DOHH2 (cell line): ENCODE measurements at regions not wholly inside any gene's neighbourhood (a gene's known extent, or its start where the extent isn't known, plus 50 kb on each side); places are given as distances from the start of the nearest gene placed in this dataset.

ENCODE experiments used
- H3F3A ChIP-seq: fragments of 200-600 bp; sonication (generic), shearing (Covaris generic); 2 replicates; pipeline ENCODE4 v1.6.0; 2016; ENCODE audit warnings: antibody characterized with exemption, mild to moderate bottlenecking; ENCODE audit not compliant: control insufficient read depth, insufficient read depth
- H3K27ac ChIP-seq: fragments of 200-600 bp; sonication (generic); 2 replicates; pipeline ENCODE4 v1.5.1; 2014; ENCODE audit warnings: low read depth, mild to moderate bottlenecking, low read length, moderate library complexity
- H3K27me3 ChIP-seq: fragments of 200-600 bp; sonication (generic); 2 replicates; pipeline ENCODE4 v1.6.1; 2014; ENCODE audit warnings: mild to moderate bottlenecking, low read length, mixed read lengths; ENCODE audit not compliant: control insufficient read depth
- H3K36me3 ChIP-seq: fragments of 200-600 bp; sonication (generic); 2 replicates; pipeline ENCODE4 v1.6.1; 2014; ENCODE audit warnings: mild to moderate bottlenecking, low read length, moderate library complexity, mixed read lengths; ENCODE audit not compliant: control insufficient read depth
- H3K4me1 ChIP-seq: fragments of 200-600 bp; sonication (generic); 2 replicates; pipeline ENCODE4 v1.6.1; 2014; ENCODE audit warnings: mild to moderate bottlenecking, low read length, mixed read lengths; ENCODE audit not compliant: control insufficient read depth
- H3K4me2 ChIP-seq: fragments of 200-600 bp; sonication (generic); 2 replicates; pipeline ENCODE4 v1.6.0; 2014; ENCODE audit warnings: mild to moderate bottlenecking, low read length, moderate library complexity
- H3K4me3 ChIP-seq: fragments of 200-600 bp; sonication (generic); 2 replicates; pipeline ENCODE4 v1.5.1; 2014; ENCODE audit warnings: mild to moderate bottlenecking, low read length, mixed read lengths
- H3K79me2 ChIP-seq: fragments of 200-600 bp; sonication (generic); 2 replicates; pipeline ENCODE4 v1.6.1; 2014; ENCODE audit warnings: mild to moderate bottlenecking, low read length, mixed read lengths; ENCODE audit not compliant: control insufficient read depth
- H3K9me2 ChIP-seq: fragments of 200-600 bp; sonication (generic); replicated peaks from 2 replicates; pipeline ENCODE4 v1.6.1; 2014; ENCODE audit warnings: mild to moderate bottlenecking, low read length, mixed read lengths; ENCODE audit not compliant: control insufficient read depth
- H3K9me3 ChIP-seq: fragments of 200-600 bp; sonication (generic); 2 replicates; pipeline ENCODE4 v1.6.1; 2014; ENCODE audit warnings: antibody characterized with exemption, low read length, mixed read lengths; ENCODE audit not compliant: control insufficient read depth, insufficient read depth
- H4K20me1 ChIP-seq: fragments of 200-600 bp; sonication (generic); 2 replicates; pipeline ENCODE4 v1.6.0; 2014; ENCODE audit warnings: low read depth, mild to moderate bottlenecking, antibody characterized with exemption, low read length, moderate library complexity; ENCODE audit not compliant: control insufficient read depth, insufficient read depth
- CTCF ChIP-seq: fragments of 200-600 bp; sonication (generic); IDR thresholded peaks from one replicate; pipeline ENCODE4 v1.5.1; 2014; ENCODE audit warnings: antibody characterized with exemption, mild to moderate bottlenecking, low read depth, low read length; ENCODE audit not compliant: poor library complexity, severe bottlenecking
- EZH2phosphoT487 ChIP-seq: fragments of 200-600 bp; sonication (generic); IDR thresholded peaks from 2 replicates; pipeline ENCODE4 v1.6.1; 2017; ENCODE audit warnings: borderline replicate concordance, mild to moderate bottlenecking, antibody characterized with exemption, low read length, moderate library complexity, mixed read lengths

DNA sequence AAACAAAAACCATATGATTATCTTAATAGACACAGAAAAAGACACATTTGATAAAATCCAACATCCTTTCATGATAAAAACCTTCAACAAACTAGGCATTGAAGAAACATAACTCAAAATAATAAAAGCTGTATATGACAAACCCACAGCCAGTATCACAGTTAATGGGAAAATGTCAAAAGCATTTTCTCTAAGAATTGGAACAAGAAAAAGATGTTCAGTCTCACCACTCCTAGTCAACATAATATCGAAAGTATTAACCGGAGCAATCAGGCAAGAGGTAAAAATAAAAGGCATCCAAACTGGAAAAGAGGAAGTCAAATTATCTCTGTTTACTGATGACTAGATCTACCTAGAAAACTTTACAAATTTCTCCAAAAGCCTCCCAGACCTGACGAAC is 684.2 kb upstream of the SPRY2 start:
- peaks cover 5% of the 10 kb centered on the region; the same call in 1 of the 2 replicates for H3K9me3 ChIP-seq
- no peaks in the 10 kb centered on the region for H3K9me2 ChIP-seq
- H3F3A ChIP-seq = no peaks in the 10 kb centered on the region

GRCh38 chr13:81021284-81021840 is 680.4 kb upstream of the SPRY2 start:
- no peak overlapping the region for H3K4me2 ChIP-seq
- no peaks in the 10 kb centered on the region for H3K36me3 ChIP-seq
- peaks cover 5% of the 10 kb centered on the region; the same call in 1 of the 2 replicates for H3K9me3 ChIP-seq
- H3K9me2 ChIP-seq = no peaks in the 10 kb centered on the region
- H3K79me2 ChIP-seq = no peaks in the 10 kb centered on the region
- no peak for TF ChIP-seq EZH2phosphoT487
- TF ChIP-seq CTCF = no peak
- no peaks in the 10 kb centered on the region for H4K20me1 ChIP-seq
- no peak overlapping the region for H3K27ac ChIP-seq
- H3K4me3 ChIP-seq = no peak overlapping the region
- no peaks in the 10 kb centered on the region for H3K27me3 ChIP-seq
- H3F3A ChIP-seq = no peaks in the 10 kb centered on the region
- H3K4me1 ChIP-seq = no peaks in the 10 kb centered on the region

More for the DNA sequence above, 684.2 kb upstream of the SPRY2 start:
- Histone ChIP-seq H3K4me3 (no peak overlapping the region), H3K79me2 (no peaks in the 10 kb centered on the region), H4K20me1 (no peaks in the 10 kb centered on the region), H3K27me3 (no peaks in the 10 kb centered on the region), H3K36me3 (no peaks in the 10 kb centered on the region), H3K4me1 (no peaks in the 10 kb centered on the region), H3K27ac (no peak overlapping the region), H3K4me2 (no peak overlapping the region)
- TF ChIP-seq EZH2phosphoT487 (no peak), CTCF (no peak)

- H3K9me2 ChIP-seq = no peaks in the 10 kb centered on the region
- H3K27ac ChIP-seq = no peak overlapping the region
- no peak overlapping the region for H3K4me3 ChIP-seq
- no peaks in the 10 kb centered on the region for H3K36me3 ChIP-seq
- H3K4me2 ChIP-seq = no peak overlapping the region
- H3K27me3 ChIP-seq = no peaks in the 10 kb centered on the region
- peaks cover 5% of the 10 kb centered on the region; the same call in 1 of the 2 replicates for H3K9me3 ChIP-seq
- H4K20me1 ChIP-seq = no peaks in the 10 kb centered on the region
- H3F3A ChIP-seq = no peaks in the 10 kb centered on the region
- H3K79me2 ChIP-seq = no peaks in the 10 kb centered on the region
- TF ChIP-seq CTCF = no peak
- TF ChIP-seq EZH2phosphoT487 = no peak
- no peaks in the 10 kb centered on the region for H3K4me1 ChIP-seq
Observed at GRCh38 chr13:81020010-81020409, 679.1 kb upstream of the SPRY2 start.
